ENCODE measurements at regions not wholly inside any gene's neighbourhood (a gene's known extent, or its start where the extent isn't known, plus 50 kb on each side); places are given as distances from the start of the nearest gene placed in this dataset.

DNA sequence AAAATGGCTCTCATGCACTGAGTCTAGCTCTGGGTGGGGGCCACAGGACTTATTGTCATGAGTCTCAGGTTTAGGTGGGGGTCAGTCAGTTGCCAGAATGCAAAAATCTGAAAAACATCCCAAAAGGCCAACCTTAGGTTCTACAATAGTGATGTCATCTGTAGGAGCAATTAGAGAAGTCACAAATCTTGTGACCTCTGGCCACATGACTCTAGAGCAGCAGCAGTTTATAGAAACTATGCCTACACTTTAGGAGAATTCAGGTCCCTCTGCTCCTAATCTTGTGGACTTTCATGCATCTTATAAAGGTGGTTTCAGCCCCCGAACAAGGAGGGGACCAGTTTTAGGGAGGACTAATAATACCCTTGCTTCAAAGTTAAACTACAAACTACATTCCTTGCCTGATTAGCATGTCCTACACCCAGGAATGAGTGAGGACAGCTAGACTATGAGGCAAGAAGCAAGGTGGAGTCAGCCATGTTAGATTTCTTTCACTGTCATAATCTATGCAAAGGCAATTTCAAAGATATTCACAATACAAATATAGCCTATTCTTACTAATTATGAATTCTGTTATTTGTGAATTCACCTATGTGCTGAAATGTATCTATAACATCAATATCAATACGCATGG lies 123.5 kb upstream of the ADCY1 start:
- TF ChIP-seq POLR2AphosphoS5 (IDR thresholded peaks at IDR 0.05; ENCODE audit: low read depth, low read length), result no peak
- TF ChIP-seq, protein P1, sequence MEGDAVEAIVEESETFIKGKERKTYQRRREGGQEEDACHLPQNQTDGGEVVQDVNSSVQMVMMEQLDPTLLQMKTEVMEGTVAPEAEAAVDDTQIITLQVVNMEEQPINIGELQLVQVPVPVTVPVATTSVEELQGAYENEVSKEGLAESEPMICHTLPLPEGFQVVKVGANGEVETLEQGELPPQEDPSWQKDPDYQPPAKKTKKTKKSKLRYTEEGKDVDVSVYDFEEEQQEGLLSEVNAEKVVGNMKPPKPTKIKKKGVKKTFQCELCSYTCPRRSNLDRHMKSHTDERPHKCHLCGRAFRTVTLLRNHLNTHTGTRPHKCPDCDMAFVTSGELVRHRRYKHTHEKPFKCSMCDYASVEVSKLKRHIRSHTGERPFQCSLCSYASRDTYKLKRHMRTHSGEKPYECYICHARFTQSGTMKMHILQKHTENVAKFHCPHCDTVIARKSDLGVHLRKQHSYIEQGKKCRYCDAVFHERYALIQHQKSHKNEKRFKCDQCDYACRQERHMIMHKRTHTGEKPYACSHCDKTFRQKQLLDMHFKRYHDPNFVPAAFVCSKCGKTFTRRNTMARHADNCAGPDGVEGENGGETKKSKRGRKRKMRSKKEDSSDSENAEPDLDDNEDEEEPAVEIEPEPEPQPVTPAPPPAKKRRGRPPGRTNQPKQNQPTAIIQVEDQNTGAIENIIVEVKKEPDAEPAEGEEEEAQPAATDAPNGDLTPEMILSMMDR (IDR thresholded peaks at IDR 0.05), result no peak
